ENCODE measurements at regions not wholly inside any gene's neighbourhood (a gene's known extent, or its start where the extent isn't known, plus 50 kb on each side); places are given as distances from the start of the nearest gene placed in this dataset.

DNA sequence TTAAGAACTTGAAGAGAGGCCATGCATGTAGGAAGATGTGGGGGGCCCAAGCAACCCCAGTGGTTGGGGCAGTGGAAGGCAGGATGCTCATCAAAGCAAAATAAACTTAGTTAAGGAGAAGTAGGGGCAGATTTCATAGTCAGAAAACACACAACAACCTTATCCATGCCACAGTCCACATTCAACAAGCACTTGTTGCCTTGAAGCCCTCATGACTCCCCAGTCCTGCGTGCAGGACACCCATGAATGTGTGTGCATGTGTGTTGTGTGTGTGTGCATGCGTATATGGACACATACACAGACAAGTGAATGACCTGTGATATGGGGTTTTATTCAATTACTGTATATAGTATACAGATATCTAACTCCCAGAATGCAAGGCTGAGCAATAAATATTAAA lies 186.9 kb downstream of the PSMG1 start:
- TF ChIP-seq, protein P1, sequence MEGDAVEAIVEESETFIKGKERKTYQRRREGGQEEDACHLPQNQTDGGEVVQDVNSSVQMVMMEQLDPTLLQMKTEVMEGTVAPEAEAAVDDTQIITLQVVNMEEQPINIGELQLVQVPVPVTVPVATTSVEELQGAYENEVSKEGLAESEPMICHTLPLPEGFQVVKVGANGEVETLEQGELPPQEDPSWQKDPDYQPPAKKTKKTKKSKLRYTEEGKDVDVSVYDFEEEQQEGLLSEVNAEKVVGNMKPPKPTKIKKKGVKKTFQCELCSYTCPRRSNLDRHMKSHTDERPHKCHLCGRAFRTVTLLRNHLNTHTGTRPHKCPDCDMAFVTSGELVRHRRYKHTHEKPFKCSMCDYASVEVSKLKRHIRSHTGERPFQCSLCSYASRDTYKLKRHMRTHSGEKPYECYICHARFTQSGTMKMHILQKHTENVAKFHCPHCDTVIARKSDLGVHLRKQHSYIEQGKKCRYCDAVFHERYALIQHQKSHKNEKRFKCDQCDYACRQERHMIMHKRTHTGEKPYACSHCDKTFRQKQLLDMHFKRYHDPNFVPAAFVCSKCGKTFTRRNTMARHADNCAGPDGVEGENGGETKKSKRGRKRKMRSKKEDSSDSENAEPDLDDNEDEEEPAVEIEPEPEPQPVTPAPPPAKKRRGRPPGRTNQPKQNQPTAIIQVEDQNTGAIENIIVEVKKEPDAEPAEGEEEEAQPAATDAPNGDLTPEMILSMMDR (IDR thresholded peaks at IDR 0.05) = no peak
- no peak for TF ChIP-seq POLR2A (IDR thresholded peaks at IDR 0.05)
